ENCODE measurements at regions not wholly inside any gene's neighbourhood (a gene's known extent, or its start where the extent isn't known, plus 50 kb on each side); places are given as distances from the start of the nearest gene placed in this dataset.
"Not testable (repeated sequence)": the region's sequence is repeated elsewhere in the genome, so short reads cannot be mapped to it uniquely, and the experiment has no call there.

- H3K9me3 ChIP-seq (ENCODE audit: low read length) = no peaks in the 10 kb centered on the region
- H3K27me3 ChIP-seq (ENCODE audit: insufficient read depth, low read length) = no peaks in the 10 kb centered on the region
- H2AFZ ChIP-seq (ENCODE audit: low read depth, low read length) = no peak overlapping the region
- H3K4me1 ChIP-seq (ENCODE audit: insufficient read depth, low read length) = no peaks in the 10 kb centered on the region
- H3K4me3 ChIP-seq (ENCODE audit: low read length) = no peak overlapping the region
- no peaks in the 10 kb centered on the region for H3K36me3 ChIP-seq (ENCODE audit: insufficient read depth, low read length)
Measured at GRCh38 chr5:103706939-103707682, 144.5 kb upstream of the NUDT12 start.

- H3K9me3 ChIP-seq (ENCODE audit: low read length) = no peaks in the 10 kb centered on the region
Measured at GRCh38 chr5:103703617-103704016, 141.0 kb upstream of the NUDT12 start.

GRCh38 chr5:103693517-103693916 is 130.9 kb upstream of the NUDT12 start:
- H2AFZ ChIP-seq (ENCODE audit: low read depth, low read length) = no peak overlapping the region
- no peaks in the 10 kb centered on the region for H3K36me3 ChIP-seq (ENCODE audit: insufficient read depth, low read length)
- no peaks in the 10 kb centered on the region for H3K4me1 ChIP-seq (ENCODE audit: insufficient read depth, low read length)
- H3K27me3 ChIP-seq (ENCODE audit: insufficient read depth, low read length) = no peaks in the 10 kb centered on the region
- H3K9me3 ChIP-seq (ENCODE audit: low read length) = no peaks in the 10 kb centered on the region
- no peak overlapping the region for H3K4me3 ChIP-seq (ENCODE audit: low read length)

More at GRCh38 chr5:103703617-103704016, 141.0 kb upstream of the NUDT12 start:
- H3K27me3 ChIP-seq (ENCODE audit: insufficient read depth, low read length) = no peaks in the 10 kb centered on the region
- H3K36me3 ChIP-seq (ENCODE audit: insufficient read depth, low read length) = no peaks in the 10 kb centered on the region
- no peaks in the 10 kb centered on the region for H3K4me1 ChIP-seq (ENCODE audit: insufficient read depth, low read length)
- H2AFZ ChIP-seq (ENCODE audit: low read depth, low read length) = no peak overlapping the region
- H3K4me3 ChIP-seq (ENCODE audit: low read length) = no peak overlapping the region

- no peaks in the 10 kb centered on the region for H3K4me1 ChIP-seq (ENCODE audit: insufficient read depth, low read length)
- H3K36me3 ChIP-seq (ENCODE audit: insufficient read depth, low read length) = no peaks in the 10 kb centered on the region
- H3K9me3 ChIP-seq (ENCODE audit: low read length) = no peaks in the 10 kb centered on the region
- no peak overlapping the region for H3K4me3 ChIP-seq (ENCODE audit: low read length)
- no peaks in the 10 kb centered on the region for H3K27me3 ChIP-seq (ENCODE audit: insufficient read depth, low read length)
- H2AFZ ChIP-seq (ENCODE audit: low read depth, low read length) = no peak overlapping the region
Measured at GRCh38 chr5:103690676-103691075, 128.1 kb upstream of the NUDT12 start.

- H3K27me3 ChIP-seq (ENCODE audit: insufficient read depth, low read length) = no peaks in the 10 kb centered on the region
- H3K4me1 ChIP-seq (ENCODE audit: insufficient read depth, low read length) = peaks cover 13% of the 10 kb centered on the region
- no peaks in the 10 kb centered on the region for H3K36me3 ChIP-seq (ENCODE audit: insufficient read depth, low read length)
- no peaks in the 10 kb centered on the region for H3K9me3 ChIP-seq (ENCODE audit: low read length)
- no peak overlapping the region for H2AFZ ChIP-seq (ENCODE audit: low read depth, low read length)
- no peak overlapping the region for H3K4me3 ChIP-seq (ENCODE audit: low read length)
Measured at GRCh38 chr5:103679873-103680272, 117.3 kb upstream of the NUDT12 start.

GRCh38 chr5:103676198-103676597 is 113.6 kb upstream of the NUDT12 start:
- H3K4me3 ChIP-seq (ENCODE audit: low read length); H2AFZ ChIP-seq (ENCODE audit: low read depth, low read length); H3K36me3 ChIP-seq (ENCODE audit: insufficient read depth, low read length); H3K9me3 ChIP-seq (ENCODE audit: low read length); H3K27me3 ChIP-seq (ENCODE audit: insufficient read depth, low read length): not testable (repeated sequence)
- peaks cover 13% of the 10 kb centered on the region for H3K4me1 ChIP-seq (ENCODE audit: insufficient read depth, low read length)

- Histone ChIP-seq H3K9me3 (ENCODE audit: low read length) (no peaks in the 10 kb centered on the region), H3K4me3 (ENCODE audit: low read length) (no peak overlapping the region), H3K4me1 (ENCODE audit: insufficient read depth, low read length) (peaks cover 8% of the 10 kb centered on the region), H2AFZ (ENCODE audit: low read depth, low read length) (no peak overlapping the region), H3K27me3 (ENCODE audit: insufficient read depth, low read length) (no peaks in the 10 kb centered on the region), H3K36me3 (ENCODE audit: insufficient read depth, low read length) (no peaks in the 10 kb centered on the region)
Measured at GRCh38 chr5:103674739-103675138, 112.2 kb upstream of the NUDT12 start.

GRCh38 chr5:103674251-103674650 is 111.7 kb upstream of the NUDT12 start:
- Histone ChIP-seq H3K36me3 (ENCODE audit: insufficient read depth, low read length) (no peaks in the 10 kb centered on the region), H3K4me1 (ENCODE audit: insufficient read depth, low read length) (peaks cover 5% of the 10 kb centered on the region), H2AFZ (ENCODE audit: low read depth, low read length) (no peak overlapping the region), H3K4me3 (ENCODE audit: low read length) (no peak overlapping the region), H3K27me3 (ENCODE audit: insufficient read depth, low read length) (no peaks in the 10 kb centered on the region), H3K9me3 (ENCODE audit: low read length) (no peaks in the 10 kb centered on the region)

- Histone ChIP-seq H3K9me3 (ENCODE audit: low read length) (no peaks in the 10 kb centered on the region), H3K36me3 (ENCODE audit: insufficient read depth, low read length) (no peaks in the 10 kb centered on the region), H3K4me3 (ENCODE audit: low read length) (no peak overlapping the region), H3K27me3 (ENCODE audit: insufficient read depth, low read length) (no peaks in the 10 kb centered on the region), H2AFZ (ENCODE audit: low read depth, low read length) (no peak overlapping the region), H3K4me1 (ENCODE audit: insufficient read depth, low read length) (peaks cover 16% of the 10 kb centered on the region)
Measured at GRCh38 chr5:103669615-103670014, 107.0 kb upstream of the NUDT12 start.

GRCh38 chr5:103668281-103668680 is 105.7 kb upstream of the NUDT12 start:
- H3K36me3 ChIP-seq (ENCODE audit: insufficient read depth, low read length) = no peaks in the 10 kb centered on the region

GRCh38 chr5:103667068-103667467 is 104.5 kb upstream of the NUDT12 start:
- H3K27me3 ChIP-seq (ENCODE audit: insufficient read depth, low read length) = no peaks in the 10 kb centered on the region

More at GRCh38 chr5:103668281-103668680, 105.7 kb upstream of the NUDT12 start:
- H3K9me3 ChIP-seq (ENCODE audit: low read length) = no peaks in the 10 kb centered on the region
- no peak overlapping the region for H3K4me3 ChIP-seq (ENCODE audit: low read length)
- peaks cover 16% of the 10 kb centered on the region for H3K4me1 ChIP-seq (ENCODE audit: insufficient read depth, low read length)
- H2AFZ ChIP-seq (ENCODE audit: low read depth, low read length) = no peak overlapping the region
- H3K27me3 ChIP-seq (ENCODE audit: insufficient read depth, low read length) = no peaks in the 10 kb centered on the region

GRCh38 chr5:103657301-103657700 is 94.7 kb upstream of the NUDT12 start:
- H2AFZ ChIP-seq (ENCODE audit: low read depth, low read length) = no peak overlapping the region
- H3K27me3 ChIP-seq (ENCODE audit: insufficient read depth, low read length) = no peaks in the 10 kb centered on the region
- no peaks in the 10 kb centered on the region for H3K36me3 ChIP-seq (ENCODE audit: insufficient read depth, low read length)
- H3K4me1 ChIP-seq (ENCODE audit: insufficient read depth, low read length) = peaks cover 2% of the 10 kb centered on the region
- no peak overlapping the region for H3K4me3 ChIP-seq (ENCODE audit: low read length)
- no peaks in the 10 kb centered on the region for H3K9me3 ChIP-seq (ENCODE audit: low read length)

More at GRCh38 chr5:103667068-103667467, 104.5 kb upstream of the NUDT12 start:
- Histone ChIP-seq H3K4me1 (ENCODE audit: insufficient read depth, low read length) (peaks cover 16% of the 10 kb centered on the region), H3K36me3 (ENCODE audit: insufficient read depth, low read length) (no peaks in the 10 kb centered on the region), H3K4me3 (ENCODE audit: low read length) (no peak overlapping the region), H3K9me3 (ENCODE audit: low read length) (no peaks in the 10 kb centered on the region), H2AFZ (ENCODE audit: low read depth, low read length) (no peak overlapping the region)

GRCh38 chr5:103648086-103648485 is 85.5 kb upstream of the NUDT12 start:
- no peak overlapping the region for H3K4me3 ChIP-seq (ENCODE audit: low read length)
- H3K9me3 ChIP-seq (ENCODE audit: low read length) = no peaks in the 10 kb centered on the region
- no peaks in the 10 kb centered on the region for H3K27me3 ChIP-seq (ENCODE audit: insufficient read depth, low read length)
- H3K36me3 ChIP-seq (ENCODE audit: insufficient read depth, low read length) = no peaks in the 10 kb centered on the region
- peaks cover 13% of the 10 kb centered on the region for H3K4me1 ChIP-seq (ENCODE audit: insufficient read depth, low read length)
- H2AFZ ChIP-seq (ENCODE audit: low read depth, low read length) = no peak overlapping the region

Data from neuron (in vitro differentiated cells).